HG02852 (cell line): ENCODE measurements at regions not wholly inside any gene's neighbourhood (a gene's known extent, or its start where the extent isn't known, plus 50 kb on each side); places are given as distances from the start of the nearest gene placed in this dataset.
"Not testable (repeated sequence)": the region's sequence is repeated elsewhere in the genome, so short reads cannot be mapped to it uniquely, and the experiment has no call there.

Experiments
- ATAC-seq: cut with Tn5 transposase; IDR thresholded peaks from one replicate; pipeline ENCODE4 v1.9.1; 2021; ENCODE audit warnings: mild to moderate bottlenecking, moderate library complexity; ENCODE audit not compliant: unreplicated experiment

DNA sequence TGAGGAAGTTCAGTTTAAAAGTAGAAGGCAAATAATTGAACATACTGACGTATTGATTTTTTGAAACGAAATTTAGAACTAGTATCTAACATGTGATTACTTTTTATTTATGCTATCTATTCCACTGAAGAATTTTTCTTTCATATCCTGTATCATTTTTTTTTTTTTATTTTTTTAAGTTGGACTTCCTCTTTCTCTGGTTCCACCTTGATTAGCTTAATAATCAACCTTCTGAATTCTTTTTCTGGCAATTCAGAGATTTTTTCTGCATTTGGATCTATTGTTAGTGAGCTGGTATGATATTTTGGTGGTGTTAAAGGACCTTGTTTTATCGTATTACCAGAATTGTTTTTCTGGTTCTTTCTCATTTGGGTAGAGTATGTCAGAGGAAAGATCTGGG, 411.2 kb downstream of the SOX11 start:
- ATAC-seq: no peak

- ATAC-seq: no peak
These were observed 411.8 kb downstream of the SOX11 start for GRCh38 chr2:6103949-6104348.

GRCh38 chr2:6107290-6107689, 415.1 kb downstream of the SOX11 start:
- no peak for ATAC-seq

GRCh38 chr2:6109831-6110230, 417.6 kb downstream of the SOX11 start:
- ATAC-seq: no peak

DNA sequence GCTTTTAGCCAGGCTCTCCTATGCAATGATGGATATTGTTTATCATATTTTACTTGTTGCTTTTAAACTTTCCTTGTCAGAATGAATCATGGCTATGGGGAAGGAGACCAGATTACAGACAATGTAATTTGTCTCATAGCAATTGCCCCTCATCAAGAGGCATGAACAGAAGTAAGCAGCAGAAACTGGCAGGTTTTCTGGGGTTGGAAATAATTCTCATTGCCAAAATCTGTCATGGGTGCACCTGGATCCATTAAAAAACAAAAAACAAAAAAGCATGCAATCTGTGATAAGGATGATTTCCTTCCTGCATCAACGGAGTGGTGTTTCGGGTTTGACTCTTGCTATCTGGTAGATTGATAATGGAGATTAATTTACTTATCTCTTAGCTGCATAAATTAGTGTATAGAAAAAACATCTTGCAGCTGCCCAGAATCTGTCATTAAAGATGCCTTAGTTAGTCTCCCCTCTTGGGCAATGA, 419.6 kb downstream of the SOX11 start:
- ATAC-seq: no peak

DNA sequence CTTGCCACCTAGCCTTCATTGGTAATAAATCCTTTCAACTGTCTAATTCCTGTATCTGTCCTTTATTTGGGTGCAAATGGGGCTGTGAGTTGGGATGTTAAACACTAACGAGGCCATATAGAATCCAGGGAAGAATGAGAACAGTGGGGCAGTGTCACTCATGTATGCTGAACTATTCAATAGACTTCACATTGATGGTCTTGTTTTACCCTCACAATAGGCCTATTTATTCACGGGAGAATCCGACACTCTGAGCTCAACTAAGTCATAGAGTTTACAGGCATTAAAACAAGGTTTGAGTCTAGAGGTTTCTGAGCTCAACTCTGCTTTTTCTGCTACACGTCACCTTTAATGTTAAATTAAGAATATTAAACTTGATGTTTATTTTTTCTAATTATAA, 421.6 kb downstream of the SOX11 start:
- ATAC-seq: no peak

GRCh38 chr2:6127718-6128117, 435.5 kb downstream of the SOX11 start:
- ATAC-seq: no peak

DNA sequence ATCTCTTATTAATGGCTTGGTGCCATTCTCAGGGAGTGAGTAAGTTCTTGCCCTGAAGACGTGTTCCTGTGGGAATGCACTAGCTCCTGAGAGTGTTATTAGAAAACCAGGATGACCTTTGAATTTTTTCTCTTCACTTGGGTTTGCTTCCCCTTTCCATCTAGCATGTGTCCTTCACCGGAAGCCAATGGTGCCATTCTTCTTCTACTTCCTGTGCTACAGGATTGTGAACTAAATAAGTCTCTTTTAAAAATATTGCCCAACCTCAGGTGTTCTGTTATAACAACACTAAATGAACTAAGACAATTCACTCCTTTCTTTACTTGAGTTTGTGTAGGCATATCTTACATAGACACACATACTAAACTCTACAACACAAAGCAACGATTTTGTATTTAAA, 447.0 kb downstream of the SOX11 start:
- no peak for ATAC-seq

DNA sequence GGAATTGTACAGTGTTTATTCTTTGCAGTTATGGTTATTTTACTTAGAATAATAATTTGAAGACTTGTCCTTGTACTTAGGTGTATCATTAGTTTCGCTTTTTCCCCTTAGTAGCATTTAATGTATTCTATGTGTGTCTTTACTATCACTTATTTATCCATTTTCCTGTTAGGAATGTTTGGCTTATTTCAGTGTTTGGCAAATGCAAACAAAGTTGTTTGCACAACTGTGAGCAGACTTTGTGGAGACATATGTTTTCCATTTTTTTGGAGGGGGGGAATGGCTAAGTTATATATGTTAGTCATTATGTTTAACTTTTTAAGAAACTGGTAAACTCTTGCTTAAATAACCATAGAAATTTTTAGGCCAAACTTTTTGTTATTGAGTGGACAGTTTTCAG, 447.7 kb downstream of the SOX11 start:
- ATAC-seq: no peak

- ATAC-seq: no peak
These were observed 448.3 kb downstream of the SOX11 start for GRCh38 chr2:6140509-6140908.

- no peak for ATAC-seq
These were observed 451.6 kb downstream of the SOX11 start for GRCh38 chr2:6143812-6144211.

- not testable (repeated sequence) for ATAC-seq
These were observed 455.0 kb downstream of the SOX11 start for GRCh38 chr2:6147215-6147614.

DNA sequence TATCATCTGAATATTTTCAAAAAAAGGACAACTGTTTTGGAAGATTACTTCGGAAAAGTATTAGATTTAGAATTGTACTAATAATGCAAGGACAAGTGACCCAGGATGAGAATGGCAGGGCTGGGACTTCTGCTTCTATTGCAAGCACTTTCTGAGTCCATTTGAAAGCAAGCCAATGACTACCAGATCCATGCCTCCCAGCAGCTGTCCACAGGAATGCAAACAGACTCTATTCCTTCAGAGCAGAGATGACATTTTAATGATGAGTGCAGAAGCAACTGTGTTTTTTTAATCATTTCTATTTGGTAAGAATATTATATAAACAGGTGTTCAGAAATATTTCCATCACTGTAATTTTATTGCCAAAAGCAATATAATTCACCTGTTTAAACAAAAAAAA, 456.7 kb downstream of the SOX11 start:
- ATAC-seq: no peak

DNA sequence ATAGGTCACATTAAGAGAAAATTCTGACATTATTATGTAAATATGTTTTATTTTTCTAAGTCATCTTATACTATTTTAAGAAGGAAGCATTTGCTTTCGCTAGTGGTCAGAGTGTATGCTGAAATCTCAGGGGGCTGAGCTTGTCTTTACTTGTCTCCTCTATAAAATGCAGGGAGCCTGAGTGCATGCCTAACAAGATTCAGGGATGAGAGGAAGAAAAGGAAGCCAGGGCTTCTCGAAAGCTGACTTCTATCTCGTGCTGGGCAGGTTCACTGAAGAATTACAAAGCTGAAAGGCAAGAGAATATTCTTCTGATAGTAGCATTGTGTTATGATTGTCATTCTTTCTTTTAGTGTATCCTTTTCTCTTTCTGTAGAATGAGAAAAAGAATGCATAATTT, 467.4 kb downstream of the SOX11 start:
- no peak for ATAC-seq

- ATAC-seq: no peak
These were observed 471.7 kb downstream of the SOX11 start for GRCh38 chr2:6163932-6164331.

DNA sequence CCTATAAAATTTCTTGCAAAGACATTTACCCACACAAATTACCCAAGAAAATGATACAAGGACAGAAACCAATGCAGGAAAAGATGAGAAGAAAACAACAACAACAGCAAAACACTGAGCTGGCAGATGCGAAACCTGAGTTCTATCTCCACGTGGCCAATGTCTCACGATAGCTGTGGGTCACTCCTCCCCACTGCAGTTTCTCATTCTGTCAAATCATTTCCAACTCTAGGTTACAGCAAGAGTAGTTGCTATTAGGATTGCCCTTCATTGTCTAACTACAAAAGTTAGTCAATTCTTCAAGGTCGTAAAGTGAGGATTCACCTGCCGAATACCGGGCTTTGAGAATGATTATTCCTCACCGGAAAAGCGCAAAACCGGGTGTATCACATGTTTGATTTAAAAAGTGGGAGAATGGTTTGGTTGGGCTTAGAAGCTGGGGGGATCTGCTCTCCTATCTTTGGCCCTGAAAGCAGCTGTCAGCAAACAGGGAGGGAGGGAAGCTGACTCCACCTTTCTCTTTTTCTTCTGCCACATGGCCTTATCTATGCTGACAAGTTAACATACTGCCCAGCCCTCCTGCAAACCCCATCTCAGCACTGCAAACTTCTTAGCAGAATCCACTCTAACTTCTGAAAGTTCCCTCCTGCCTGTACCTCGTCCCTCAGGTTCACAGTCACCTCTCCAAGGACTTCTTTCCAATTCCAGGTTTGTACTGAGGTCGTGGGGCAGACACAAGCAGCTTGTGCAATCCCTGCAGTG, 473.0 kb downstream of the SOX11 start:
- ATAC-seq: no peak

DNA sequence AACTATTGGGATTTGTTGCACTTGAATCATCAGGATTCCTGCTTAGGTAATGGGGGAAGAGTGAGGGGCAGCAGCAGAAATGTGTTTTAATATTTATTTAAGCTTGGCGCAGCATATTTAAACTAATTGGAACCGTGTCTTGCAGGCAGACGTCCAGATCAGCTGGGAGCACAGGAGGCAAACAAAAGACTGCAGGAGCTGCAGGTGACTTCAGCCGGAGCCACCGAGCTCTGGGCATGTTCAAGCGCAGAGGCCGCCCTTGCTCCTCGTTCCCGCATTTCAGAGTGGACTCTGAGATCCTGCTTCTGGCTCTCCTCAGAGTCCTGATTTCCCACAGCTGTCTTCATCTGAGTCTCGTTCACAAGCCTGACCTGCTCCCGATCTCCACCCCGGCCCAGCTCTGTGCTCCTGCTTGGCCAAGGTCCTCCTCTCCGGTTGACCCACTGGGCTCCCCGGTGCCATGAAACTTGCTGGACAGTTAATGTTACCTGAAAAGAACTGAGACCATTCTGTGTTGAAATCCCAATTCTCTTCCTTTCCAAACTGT, 475.5 kb downstream of the SOX11 start:
- ATAC-seq: no peak

GRCh38 chr2:6168485-6168884, 476.3 kb downstream of the SOX11 start:
- ATAC-seq: no peak

DNA sequence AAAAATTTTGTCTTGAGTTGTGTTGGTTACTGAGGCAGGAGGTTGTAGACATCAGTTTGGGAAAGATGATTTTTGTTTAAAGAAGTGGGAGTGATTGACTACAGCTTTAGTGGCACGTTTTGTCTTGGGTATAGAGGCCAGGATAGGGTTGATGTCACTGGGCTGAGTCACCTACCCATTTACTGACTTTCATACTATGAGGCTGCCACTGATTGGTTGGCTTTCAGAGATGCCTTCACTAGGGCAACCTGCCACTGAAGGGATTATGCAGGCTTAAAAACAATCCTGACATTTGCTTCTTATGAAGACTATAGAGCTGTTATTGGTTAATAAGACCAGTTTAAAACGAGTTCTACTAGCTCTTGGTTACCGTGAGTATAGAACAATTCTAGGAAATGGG, 479.1 kb downstream of the SOX11 start:
- no peak for ATAC-seq

- ATAC-seq: no peak
These were observed 485.6 kb downstream of the SOX11 start for GRCh38 chr2:6177811-6178210.

DNA sequence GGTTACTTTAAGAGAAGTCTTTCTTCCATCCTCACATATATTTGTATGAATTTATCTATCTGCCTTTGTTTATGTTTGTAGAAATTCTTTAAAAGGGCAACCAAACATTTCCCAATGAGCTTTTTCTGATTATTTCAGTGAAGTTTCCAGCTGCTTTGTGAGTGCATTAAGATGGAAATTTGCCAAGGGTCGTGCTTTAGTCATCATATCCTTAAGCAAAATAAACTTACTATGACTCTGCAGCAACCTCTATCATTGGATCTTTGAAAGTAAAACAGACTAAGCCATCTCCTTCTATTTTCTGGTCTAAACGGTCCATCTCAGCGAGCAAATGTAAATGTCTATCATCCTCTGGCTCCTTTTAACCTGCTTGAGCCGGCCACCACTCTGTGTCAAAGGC, 489.3 kb downstream of the SOX11 start:
- ATAC-seq: no peak

- no peak for ATAC-seq
These were observed 489.7 kb downstream of the SOX11 start for GRCh38 chr2:6181926-6182325.

- ATAC-seq: no peak
These were observed 491.0 kb downstream of the SOX11 start for GRCh38 chr2:6183226-6183625.
